ENCODE measurements at regions not wholly inside any gene's neighbourhood (a gene's known extent, or its start where the extent isn't known, plus 50 kb on each side); places are given as distances from the start of the nearest gene placed in this dataset.

GRCh38 chr3:83302091-83302490 lies 1540.6 kb upstream of the GBE1 start:
- no peak for FAIRE-seq

- FAIRE-seq, result no peak
Measured at GRCh38 chr3:83317605-83318004, 1556.2 kb upstream of the GBE1 start.

- FAIRE-seq, result no peak
Measured at GRCh38 chr3:83320726-83321125, 1559.3 kb upstream of the GBE1 start.

DNA sequence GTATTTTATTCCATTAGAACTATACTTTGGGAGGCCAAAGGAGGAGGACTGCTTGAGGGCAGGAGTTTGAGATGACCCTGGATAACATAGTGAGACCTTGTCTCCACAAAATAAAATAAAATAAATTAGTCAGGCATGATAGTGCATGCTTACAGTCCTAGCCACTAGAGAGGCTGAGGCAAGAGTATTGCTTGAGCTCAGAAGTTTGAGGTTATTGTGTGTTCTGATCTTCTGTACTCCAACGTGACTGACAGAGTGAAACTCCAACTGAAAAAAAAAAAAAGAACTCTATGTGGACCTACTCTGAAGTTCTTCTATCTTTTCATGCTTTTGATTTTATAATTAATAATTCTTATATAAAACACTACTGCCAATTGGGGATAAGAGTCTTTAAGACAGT lies 1560.0 kb upstream of the GBE1 start:
- no peak for FAIRE-seq

DNA sequence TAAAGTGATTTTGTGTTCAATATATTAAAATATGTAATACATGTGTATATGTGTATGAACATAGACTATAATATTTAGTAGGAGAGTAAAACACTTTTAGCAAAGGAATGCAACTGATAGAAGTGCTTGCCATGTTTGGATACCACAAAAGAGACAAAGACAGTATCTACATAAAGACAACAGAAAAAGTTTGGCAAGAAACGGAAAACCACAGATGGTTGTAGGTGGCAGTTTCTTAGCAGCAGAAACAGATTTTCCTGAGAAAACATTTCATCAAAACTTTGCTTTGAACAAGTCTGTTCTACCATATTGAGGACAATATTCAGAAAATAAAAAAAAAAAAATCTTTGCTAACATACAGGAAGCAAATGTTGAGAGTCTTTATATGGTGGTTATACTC lies 1560.4 kb upstream of the GBE1 start:
- FAIRE-seq, result no peak

DNA sequence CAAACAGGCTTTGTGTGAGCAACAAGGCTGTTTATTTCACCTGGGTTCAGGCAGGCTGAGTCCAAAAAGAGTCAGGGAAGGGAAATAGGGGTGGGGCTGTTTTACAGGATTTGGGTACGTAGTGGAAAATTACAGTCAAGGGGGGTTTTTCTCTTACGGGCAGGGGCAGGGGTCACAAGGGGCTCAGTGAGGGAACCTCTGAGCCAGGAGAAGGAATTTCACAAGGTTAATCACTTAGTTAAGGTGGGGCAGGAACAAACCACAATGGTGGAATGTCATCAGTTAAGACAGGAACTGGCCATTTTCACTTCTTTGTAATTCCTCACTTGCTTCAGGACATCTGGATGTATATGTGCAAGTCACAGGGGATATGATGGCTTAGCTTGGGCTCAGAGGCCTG lies 1592.8 kb upstream of the GBE1 start:
- no peak for FAIRE-seq

- FAIRE-seq, result no peak
Measured at GRCh38 chr3:83393276-83393675, 1565.5 kb upstream of the CADM2 start.

DNA sequence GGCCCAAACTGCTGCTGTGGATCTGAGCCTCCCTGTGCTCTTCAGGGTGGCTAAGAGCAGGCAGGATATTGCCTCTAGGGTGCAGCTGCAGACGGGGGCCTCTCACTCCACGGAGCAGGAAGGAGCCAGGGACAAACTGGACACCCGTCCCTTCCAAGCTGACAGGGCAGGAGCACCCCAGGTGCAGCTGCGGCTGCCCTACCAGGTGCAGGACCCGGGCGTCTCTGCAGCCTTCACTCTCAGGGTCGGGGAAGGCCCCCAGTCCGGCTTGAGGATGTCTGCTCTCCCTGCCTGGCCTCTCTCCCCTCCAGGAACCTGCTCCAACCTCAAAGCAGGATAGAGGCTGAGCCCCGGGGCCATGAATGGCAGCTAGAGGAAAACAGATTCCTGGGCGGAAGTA lies 1554.9 kb upstream of the CADM2 start:
- no peak for FAIRE-seq

DNA sequence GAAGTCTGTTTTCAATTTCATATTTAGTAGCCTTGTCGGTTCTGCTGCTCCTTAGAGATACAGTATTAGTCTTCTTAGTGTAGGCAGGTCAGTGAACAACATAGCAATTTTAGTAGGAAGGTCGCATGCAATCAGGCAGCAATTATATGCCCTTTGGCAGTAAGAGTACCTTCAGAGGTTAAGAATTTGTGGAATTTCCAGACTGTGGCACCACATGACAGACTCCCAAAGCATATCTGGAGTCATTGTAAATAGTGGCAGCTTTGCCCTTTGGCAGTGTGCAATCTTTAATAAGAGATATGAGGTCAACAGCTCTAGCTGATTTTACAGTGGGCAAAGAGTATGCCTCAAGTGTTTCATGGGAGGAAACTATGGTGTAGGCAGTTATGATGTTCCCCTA lies 1532.5 kb upstream of the CADM2 start:
- no peak for FAIRE-seq

GRCh38 chr3:83434880-83435587 lies 1523.8 kb upstream of the CADM2 start:
- no peak for FAIRE-seq

GRCh38 chr3:83438188-83438587 lies 1520.6 kb upstream of the CADM2 start:
- no peak for FAIRE-seq

GRCh38 chr3:83453056-83453455 lies 1505.7 kb upstream of the CADM2 start:
- no peak for FAIRE-seq

GRCh38 chr3:83454353-83454752 lies 1504.4 kb upstream of the CADM2 start:
- FAIRE-seq, result peak; percentile 95

GRCh38 chr3:83457551-83457950 lies 1501.2 kb upstream of the CADM2 start:
- peak; percentile 81 for FAIRE-seq

DNA sequence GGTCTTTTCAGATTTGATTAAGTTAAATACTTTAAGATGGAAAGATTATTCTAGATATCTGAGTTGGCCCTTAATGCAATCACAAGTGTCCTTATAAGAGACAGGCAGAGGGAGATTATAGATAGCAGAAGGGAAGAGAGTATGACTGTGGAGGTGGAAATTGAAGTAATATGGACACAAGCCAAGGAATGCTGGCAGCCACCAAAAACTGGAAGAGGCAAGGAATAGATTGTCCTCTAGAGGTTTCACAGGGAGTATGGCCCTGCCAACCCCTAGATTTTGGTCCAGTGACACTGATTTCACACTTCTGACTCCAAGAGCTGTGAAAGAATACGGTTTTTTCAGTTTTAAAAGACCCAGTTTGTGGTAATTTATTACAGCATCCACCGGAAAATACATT lies 1498.7 kb upstream of the CADM2 start:
- FAIRE-seq, result no peak

DNA sequence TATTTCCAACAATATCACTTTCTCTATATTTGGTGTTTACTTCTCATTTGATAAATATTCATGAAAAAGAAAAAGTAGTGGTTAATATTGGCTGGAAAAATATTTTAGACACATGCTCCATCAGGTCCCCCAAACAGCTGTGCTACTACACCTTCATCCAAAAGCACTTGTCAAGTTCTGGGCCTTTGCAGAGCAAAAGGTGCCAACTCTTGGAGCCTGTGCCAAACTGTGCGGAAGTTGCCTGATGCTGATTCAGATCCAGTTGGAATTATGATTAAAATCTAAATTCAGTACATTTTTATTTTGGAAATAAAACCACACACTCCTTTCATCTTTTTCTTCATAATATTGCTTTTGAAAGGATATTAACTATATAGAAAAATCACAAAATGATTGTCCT lies 1497.4 kb upstream of the CADM2 start:
- FAIRE-seq, result no peak

DNA sequence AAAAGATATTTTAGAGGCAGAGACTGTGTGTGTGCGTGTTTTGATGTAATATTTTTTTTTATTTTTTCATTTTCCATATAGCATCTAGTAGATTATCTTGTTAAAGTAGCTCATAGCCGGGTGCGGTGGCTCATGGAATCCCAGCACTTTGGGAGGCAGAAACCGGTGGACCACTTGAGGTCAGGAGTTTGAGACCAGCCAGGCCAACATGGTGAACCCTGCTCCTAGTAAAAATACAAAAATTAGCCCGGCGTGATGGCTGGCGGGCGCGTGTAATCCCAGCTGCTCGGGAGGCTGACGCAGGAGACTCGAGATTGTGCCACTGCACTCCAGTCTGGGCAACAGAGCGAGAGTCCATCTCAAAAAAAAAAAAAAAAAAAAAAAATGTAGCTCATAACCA lies 1481.2 kb upstream of the CADM2 start:
- no peak for FAIRE-seq

GRCh38 chr3:83482402-83483070 lies 1476.3 kb upstream of the CADM2 start:
- FAIRE-seq, result no peak

DNA sequence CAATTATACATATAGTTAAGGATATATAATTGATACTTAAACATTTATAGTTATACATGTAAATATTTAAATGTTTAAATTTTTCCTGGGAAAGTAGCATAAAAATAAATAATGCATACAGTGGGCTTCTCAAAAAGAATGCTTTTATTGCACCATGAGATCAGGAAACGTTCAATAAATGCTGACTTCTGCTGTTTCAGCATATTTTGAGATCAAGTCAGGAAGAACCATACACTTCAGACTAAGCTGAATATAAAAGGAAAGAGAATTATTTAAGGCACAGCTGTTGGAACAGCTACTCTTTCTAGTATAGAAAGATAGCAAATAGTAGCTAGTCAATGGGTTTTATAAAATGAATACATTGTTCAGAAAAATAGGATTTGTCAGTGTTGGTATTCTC lies 1462.3 kb upstream of the CADM2 start:
- peak; percentile 55 for FAIRE-seq

GRCh38 chr3:83498361-83499016 lies 1460.3 kb upstream of the CADM2 start:
- FAIRE-seq, result no peak

- no peak for FAIRE-seq
Measured at GRCh38 chr3:83500422-83500821, 1458.4 kb upstream of the CADM2 start.

DNA sequence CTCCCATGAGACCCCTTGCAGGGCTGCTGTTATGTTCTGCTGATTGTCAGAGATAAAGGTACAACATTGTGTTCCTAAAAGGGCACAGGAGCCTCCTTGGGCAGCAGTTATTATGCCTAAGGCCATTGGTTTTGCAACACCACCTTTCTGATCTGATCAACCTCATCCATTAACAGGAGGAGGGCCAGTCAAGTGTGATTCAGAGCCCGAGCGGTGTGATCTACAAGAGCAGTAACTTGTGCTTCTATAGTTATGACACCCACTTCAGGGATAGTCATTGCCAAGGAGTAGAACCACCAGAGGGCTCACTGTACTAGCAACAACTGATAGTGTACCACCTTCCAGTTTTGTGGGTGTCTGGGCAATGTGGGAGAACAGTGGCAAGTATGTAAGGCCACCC lies 1457.9 kb upstream of the CADM2 start:
- no peak for FAIRE-seq

- FAIRE-seq, result no peak
Measured at GRCh38 chr3:83513051-83513450, 1445.7 kb upstream of the CADM2 start.

GRCh38 chr3:83513677-83514076 lies 1445.1 kb upstream of the CADM2 start:
- no peak for FAIRE-seq

All from endometrium (tissue), 2 donors.